ENCODE measurements at regions not wholly inside any gene's neighbourhood (a gene's known extent, or its start where the extent isn't known, plus 50 kb on each side); places are given as distances from the start of the nearest gene placed in this dataset.

DNA sequence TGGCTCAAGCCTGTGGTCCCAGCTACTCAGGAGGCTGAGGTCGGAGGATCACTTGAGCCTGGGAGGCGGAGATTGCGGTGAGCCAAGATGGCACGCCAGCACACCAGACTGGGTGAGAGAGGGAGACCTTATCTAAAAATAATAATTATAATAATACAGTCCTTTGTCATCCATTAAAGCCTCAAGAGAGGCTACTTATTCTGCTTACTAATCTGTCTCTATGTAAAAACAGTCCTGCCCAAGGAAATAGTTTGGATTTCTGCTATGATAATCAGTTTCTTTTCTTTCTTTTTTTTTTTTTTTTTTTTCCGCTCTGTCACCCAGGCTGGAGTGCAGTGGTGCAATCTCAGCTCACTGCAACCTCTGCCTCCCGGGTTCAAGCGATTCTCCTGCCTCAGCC lies 228.3 kb downstream of the C1D start:
- Histone ChIP-seq H2AFZ (ENCODE audit: low read depth, low read length) (no peak overlapping the region), H3K36me3 (ENCODE audit: control insufficient read depth in 2 of 2, extremely low read depth in 1 of 2, insufficient read depth in 2 of 2, low read length in 2 of 2) (no peaks in the 10 kb centered on the region), H3K9me1 (replicated peaks; ENCODE audit: control insufficient read depth, extremely low read depth, insufficient read depth, low read length) (no peaks in the 10 kb centered on the region), H3K27me3 (ENCODE audit: control insufficient read depth in 2 of 2, insufficient read depth in 2 of 2, low read length in 2 of 2) (no peaks in the 10 kb centered on the region), H4K20me1 (replicated peaks; ENCODE audit: control insufficient read depth, extremely low read depth, insufficient read depth, low read length) (no peaks in the 10 kb centered on the region), H3K4me3 (replicated peaks in 1 of 3; ENCODE audit: insufficient read depth in 1 of 3, low read depth in 1 of 3, low read length in 3 of 3) (no peak overlapping the region), H3K9me3 (replicated peaks; ENCODE audit: control insufficient read depth, insufficient read depth, low read length) (no peaks in the 10 kb centered on the region), H3K4me1 (ENCODE audit: control insufficient read depth, extremely low read depth, insufficient read depth, low read length) (peaks cover 3% of the 10 kb centered on the region), H3K4me2 (ENCODE audit: insufficient read depth, low read length) (no peak overlapping the region), H3K27ac (ENCODE audit: insufficient read depth, low read depth, low read length) (no peak overlapping the region), H3K79me2 (ENCODE audit: control insufficient read depth, insufficient read depth, low read length) (no peaks in the 10 kb centered on the region), H3K9ac (replicated peaks; ENCODE audit: extremely low read depth, insufficient read depth, low read length) (no peak overlapping the region)
- POLR2A ChIA-PET = no interaction called here
- DNase-seq (ENCODE audit: low read depth, low spot score) = no peak
- intact Hi-C loops (cut with micrococcal nuclease) = no loop called here
- dilution Hi-C loops (cut with MboI; ENCODE audit: extremely low pct_ligation_motif_present, low sequenced_read_pairs) = no loop called here
- BruUV-seq (replicated peaks) = no TSS peak
- CTCF ChIA-PET = interaction anchor here (0.7 to 2.8 kb wide), 2 partner anchors 101 to 884 kb away, joined by 3 to 15 read pairs; no protein-coding TSS in a partner anchor
- FAIRE-seq = no peak
- no peak for TF ChIP-seq EZH2 (IDR thresholded peaks at IDR 0.05; ENCODE audit: borderline replicate concordance, low read depth, low read length, severe bottlenecking)
- no peak for TF ChIP-seq CTCF (IDR thresholded peaks at IDR 0.05; ENCODE audit: extremely low read depth in 1 of 2, insufficient read depth in 1 of 2, low read depth in 1 of 2, low read length in 2 of 2)
- TF ChIP-seq GATA2 (IDR thresholded peaks at IDR 0.05; ENCODE audit: insufficient read depth, insufficient read length, low read depth, low read length) = no peak
- TF ChIP-seq POLR2A (IDR thresholded peaks at IDR 0.05; ENCODE audit: low read depth, low read length) = no peak
- no peak for TF ChIP-seq POLR2AphosphoS5 (IDR thresholded peaks at IDR 0.05; ENCODE audit: insufficient read depth, low read depth, low read length)
- TF ChIP-seq JUN (IDR thresholded peaks at IDR 0.05; ENCODE audit: borderline replicate concordance, insufficient read depth, insufficient read length, low read depth) = no peak
- TF ChIP-seq MYC (IDR thresholded peaks at IDR 0.05; ENCODE audit: low read depth, low read length) = no peak
- TF ChIP-seq, protein P1, sequence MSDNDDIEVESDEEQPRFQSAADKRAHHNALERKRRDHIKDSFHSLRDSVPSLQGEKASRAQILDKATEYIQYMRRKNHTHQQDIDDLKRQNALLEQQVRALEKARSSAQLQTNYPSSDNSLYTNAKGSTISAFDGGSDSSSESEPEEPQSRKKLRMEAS (IDR thresholded peaks at IDR 0.05; ENCODE audit: insufficient read depth, insufficient read length) = no peak
- TF ChIP-seq FOS (IDR thresholded peaks at IDR 0.05; ENCODE audit: borderline replicate concordance, insufficient read depth, low read length) = no peak
